DMS53 treated with DMSO at 0.1 percent for 48 hours (cell line): ENCODE measurements at regions not wholly inside any gene's neighbourhood (a gene's known extent, or its start where the extent isn't known, plus 50 kb on each side); places are given as distances from the start of the nearest gene placed in this dataset.
"Not testable (repeated sequence)": the region's sequence is repeated elsewhere in the genome, so short reads cannot be mapped to it uniquely, and the experiment has no call there.

ENCODE experiments used
- DNase-seq: peaks from one replicate; lab custom pipeline; 2025; ENCODE audit not compliant: unreplicated experiment; lab: John Stamatoyannopoulos, UW

- no peak for DNase-seq
Observed at GRCh38 chr2:8253781-8254180, 428.1 kb upstream of the ID2 start.

GRCh38 chr2:8254214-8254613 lies 427.6 kb upstream of the ID2 start:
- not testable (repeated sequence) for DNase-seq

- no peak for DNase-seq
Observed at GRCh38 chr2:8254791-8255447, 426.9 kb upstream of the ID2 start.

- DNase-seq: no peak
Observed at GRCh38 chr2:8255448-8255800, 426.4 kb upstream of the ID2 start.

- no peak for DNase-seq
Observed at GRCh38 chr2:8256905-8257304, 425.0 kb upstream of the ID2 start.

- DNase-seq: no peak
Observed at GRCh38 chr2:8257502-8257901, 424.4 kb upstream of the ID2 start.

GRCh38 chr2:8258406-8258805 lies 423.4 kb upstream of the ID2 start:
- DNase-seq: no peak

GRCh38 chr2:8259106-8259840 lies 422.6 kb upstream of the ID2 start:
- DNase-seq: no peak

- DNase-seq: no peak
Observed at GRCh38 chr2:8259841-8260178, 422.0 kb upstream of the ID2 start.

- DNase-seq: no peak
Observed at GRCh38 chr2:8260213-8260612, 421.6 kb upstream of the ID2 start.

GRCh38 chr2:8263901-8264300 lies 418.0 kb upstream of the ID2 start:
- DNase-seq: no peak

- no peak for DNase-seq
Observed at GRCh38 chr2:8264981-8265380, 416.9 kb upstream of the ID2 start.

GRCh38 chr2:8265476-8266226 lies 416.2 kb upstream of the ID2 start:
- DNase-seq: no peak

- no peak for DNase-seq
Observed at GRCh38 chr2:8266563-8266962, 415.3 kb upstream of the ID2 start.

- no peak for DNase-seq
Observed at GRCh38 chr2:8267048-8267447, 414.8 kb upstream of the ID2 start.

- DNase-seq: no peak
Observed at GRCh38 chr2:8267721-8268120, 414.1 kb upstream of the ID2 start.

- DNase-seq: no peak
Observed at GRCh38 chr2:8268172-8268783, 413.6 kb upstream of the ID2 start.

- no peak for DNase-seq
Observed at GRCh38 chr2:8270699-8271098, 411.2 kb upstream of the ID2 start.

- DNase-seq: no peak
Observed at GRCh38 chr2:8271461-8271860, 410.4 kb upstream of the ID2 start.

- DNase-seq: no peak
Observed at GRCh38 chr2:8276026-8276425, 405.8 kb upstream of the ID2 start.

- no peak for DNase-seq
Observed at GRCh38 chr2:8277921-8278571, 403.8 kb upstream of the ID2 start.
